ENCODE measurements at regions not wholly inside any gene's neighbourhood (a gene's known extent, or its start where the extent isn't known, plus 50 kb on each side); places are given as distances from the start of the nearest gene placed in this dataset.

DNA sequence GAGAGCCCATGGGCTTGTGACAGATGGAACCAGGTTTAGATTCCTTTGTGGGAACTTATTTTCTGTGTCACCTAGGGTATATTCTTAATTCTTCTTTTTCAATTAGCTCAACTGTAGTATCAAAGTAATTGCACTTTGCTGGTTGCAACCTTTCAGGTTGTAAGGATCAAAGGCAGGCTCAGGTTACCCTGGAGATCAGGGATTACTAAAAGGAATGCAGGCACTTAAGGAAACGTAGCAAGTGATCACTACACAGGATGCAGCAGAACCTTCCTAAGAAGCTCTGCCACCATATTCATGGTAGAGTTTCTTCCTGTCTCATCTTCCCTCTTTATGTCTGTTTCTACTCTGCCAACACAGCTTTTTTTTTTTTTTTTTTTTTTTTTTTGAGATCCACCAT is 133.2 kb upstream of the JAG1 start:
- no peak for DNase-seq

DNA sequence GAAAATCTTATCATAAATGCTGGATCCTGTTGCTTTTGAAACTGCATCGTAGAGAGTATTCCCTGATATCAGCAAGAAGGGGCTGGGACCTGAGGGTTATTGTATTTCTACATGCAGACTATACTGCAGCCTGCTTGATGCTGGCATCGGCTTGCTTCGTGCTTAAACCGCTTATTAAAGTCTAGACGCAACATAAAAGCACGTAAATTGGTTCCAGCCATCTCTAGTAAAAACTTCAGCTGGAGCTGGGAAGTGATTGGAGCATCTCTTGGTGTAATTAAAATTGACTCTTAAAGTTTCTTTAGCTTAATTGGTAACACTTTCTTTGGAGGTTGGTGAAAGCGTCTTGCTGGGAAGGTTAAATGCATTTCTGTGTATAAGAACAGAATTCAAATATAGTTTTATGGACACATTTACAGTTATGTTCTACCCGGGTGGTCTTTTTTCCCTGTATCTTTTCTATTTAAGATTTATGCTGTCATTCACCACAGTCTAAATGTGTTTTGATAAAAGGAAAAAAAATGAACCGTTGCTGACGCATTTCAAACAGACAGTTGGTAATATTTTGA is 139.0 kb upstream of the JAG1 start:
- peak; percentile 51 for DNase-seq

DNA sequence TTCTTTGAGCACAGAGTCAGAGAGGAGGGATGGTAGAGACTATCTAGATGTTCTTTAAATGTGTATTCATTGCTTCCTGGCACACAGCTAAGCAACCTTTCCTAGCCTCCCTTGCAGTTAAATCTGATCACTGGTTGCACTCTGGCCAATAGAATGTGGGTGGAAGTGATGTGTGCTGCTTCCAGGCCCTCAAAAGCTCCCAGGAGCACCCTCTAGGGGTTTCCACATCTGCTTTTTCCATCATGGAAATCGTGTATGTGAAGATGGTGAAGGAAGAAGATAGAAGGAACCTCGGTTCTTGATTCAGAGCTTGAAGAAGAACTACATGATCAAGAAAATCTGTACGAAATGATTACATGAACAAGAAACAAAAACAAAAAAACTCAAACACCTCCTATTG is 149.8 kb upstream of the JAG1 start:
- no peak for DNase-seq

- DNase-seq = no peak
Observed at GRCh38 chr20:10824750-10825500, 151.1 kb upstream of the JAG1 start.

GRCh38 chr20:10826111-10826510 is 152.3 kb upstream of the JAG1 start:
- DNase-seq = no peak

- no peak for DNase-seq
Observed at GRCh38 chr20:10828180-10828579, 154.4 kb upstream of the JAG1 start.

DNA sequence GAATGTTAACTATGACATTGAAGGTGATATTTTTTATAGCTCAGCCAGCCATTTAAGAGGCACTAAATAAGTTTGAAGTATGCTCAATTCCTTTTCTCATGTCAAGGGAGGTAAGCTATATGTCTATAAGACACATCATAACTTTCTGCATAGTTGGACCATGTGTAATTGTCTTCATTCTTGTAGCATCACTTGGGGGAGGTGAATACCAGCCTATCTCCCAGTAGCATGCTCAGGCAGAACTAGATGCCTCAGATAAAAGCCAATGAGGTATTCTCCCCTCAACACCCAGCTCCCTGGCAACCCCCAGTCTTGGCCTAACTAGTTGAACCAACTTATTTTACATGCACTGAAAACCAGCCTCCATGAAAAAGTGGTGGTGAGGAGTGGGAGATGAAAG is 158.3 kb upstream of the JAG1 start:
- no peak for DNase-seq

DNA sequence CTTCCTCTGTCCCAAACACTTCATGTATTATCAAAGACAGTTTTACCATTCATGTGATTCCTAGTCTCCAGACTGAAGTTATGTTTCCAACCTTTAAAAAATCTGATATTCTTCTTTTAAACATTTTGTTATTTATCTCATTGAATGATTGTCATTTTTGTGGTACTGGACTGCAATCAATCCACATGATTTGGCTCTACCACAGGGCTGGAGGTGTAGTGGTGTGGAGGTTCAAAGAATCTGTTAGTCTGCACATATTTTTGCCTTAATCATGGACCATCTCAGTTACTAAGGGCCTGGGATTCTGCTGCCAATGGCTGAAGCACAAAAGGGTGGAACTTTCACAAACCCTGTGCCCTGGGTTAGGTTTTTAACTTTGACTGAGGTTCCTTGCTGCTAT is 164.1 kb upstream of the JAG1 start:
- DNase-seq = no peak

DNA sequence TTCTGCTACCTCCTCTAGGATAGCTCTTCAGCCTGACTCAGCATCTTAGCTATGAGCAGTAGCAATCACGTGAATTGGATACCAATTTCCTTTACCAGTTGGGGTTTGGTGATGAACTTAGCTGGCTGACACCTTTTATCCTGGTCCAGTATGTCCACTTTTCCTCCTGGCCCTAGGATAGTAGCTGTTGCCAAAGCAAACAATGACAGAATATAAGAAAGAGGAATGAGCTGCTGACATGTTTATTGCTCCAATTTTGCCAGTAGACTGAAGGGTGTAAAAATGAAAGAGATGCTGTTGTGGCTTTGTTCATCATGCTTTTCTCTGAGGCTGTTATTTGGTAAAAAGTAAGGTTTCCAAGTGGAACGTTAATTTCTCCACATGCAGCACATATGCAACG is 168.3 kb upstream of the JAG1 start:
- no peak for DNase-seq

DNA sequence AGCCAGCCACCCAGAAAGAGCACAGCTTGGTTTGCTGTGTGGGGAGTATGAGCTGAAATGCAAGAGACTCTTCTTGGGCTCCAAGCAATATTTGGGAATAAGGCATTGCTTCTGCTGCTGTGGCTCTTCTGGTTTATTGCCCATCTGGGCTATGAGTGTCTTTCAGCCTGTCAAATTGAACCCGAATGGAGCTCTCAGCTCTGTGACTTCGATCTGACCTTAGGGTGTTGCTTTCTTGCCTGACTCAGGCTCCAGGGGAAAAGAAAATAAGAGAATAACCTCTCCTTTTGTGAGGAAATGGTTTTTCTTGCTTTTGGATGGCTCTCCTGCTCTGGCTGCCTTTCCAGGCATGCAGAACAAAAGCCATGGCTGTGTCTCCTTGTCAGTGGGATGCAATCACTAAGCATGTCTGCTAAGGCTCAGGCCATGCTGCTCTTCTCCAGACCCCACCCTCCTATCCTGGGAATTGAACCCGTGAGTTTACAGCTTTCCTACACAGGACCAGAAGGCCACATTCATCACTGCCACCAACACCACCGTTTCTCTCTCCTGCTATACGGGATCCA is 169.4 kb upstream of the JAG1 start:
- DNase-seq = no peak

- no peak for DNase-seq
Observed at GRCh38 chr20:10846766-10847165, 173.0 kb upstream of the JAG1 start.

- no peak for DNase-seq
Observed at GRCh38 chr20:10848810-10849370, 175.1 kb upstream of the JAG1 start.

GRCh38 chr20:10853176-10853575 is 179.4 kb upstream of the JAG1 start:
- DNase-seq = no peak

GRCh38 chr20:10853731-10854130 is 179.9 kb upstream of the JAG1 start:
- no peak for DNase-seq

GRCh38 chr20:10854976-10855375 is 181.2 kb upstream of the JAG1 start:
- no peak for DNase-seq

DNA sequence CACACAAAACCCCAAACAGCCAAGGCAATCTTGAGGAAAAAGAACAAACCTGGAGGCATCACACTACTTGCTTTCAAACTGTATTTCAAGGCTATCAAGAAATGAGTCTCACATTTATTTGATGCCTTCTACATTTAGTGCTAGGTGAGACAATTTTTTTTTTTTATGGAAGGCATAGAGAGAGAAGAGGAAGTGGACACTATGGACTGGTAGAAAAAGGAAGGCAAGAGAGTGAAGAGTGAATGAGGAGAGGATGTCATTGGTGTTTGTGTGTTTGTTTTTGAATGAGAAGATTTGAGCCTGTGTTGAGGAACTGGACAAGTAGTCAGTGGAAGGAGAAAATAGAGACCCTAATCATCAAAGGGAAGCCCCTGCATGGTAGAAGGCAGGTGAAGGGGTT is 182.0 kb upstream of the JAG1 start:
- no peak for DNase-seq

DNA sequence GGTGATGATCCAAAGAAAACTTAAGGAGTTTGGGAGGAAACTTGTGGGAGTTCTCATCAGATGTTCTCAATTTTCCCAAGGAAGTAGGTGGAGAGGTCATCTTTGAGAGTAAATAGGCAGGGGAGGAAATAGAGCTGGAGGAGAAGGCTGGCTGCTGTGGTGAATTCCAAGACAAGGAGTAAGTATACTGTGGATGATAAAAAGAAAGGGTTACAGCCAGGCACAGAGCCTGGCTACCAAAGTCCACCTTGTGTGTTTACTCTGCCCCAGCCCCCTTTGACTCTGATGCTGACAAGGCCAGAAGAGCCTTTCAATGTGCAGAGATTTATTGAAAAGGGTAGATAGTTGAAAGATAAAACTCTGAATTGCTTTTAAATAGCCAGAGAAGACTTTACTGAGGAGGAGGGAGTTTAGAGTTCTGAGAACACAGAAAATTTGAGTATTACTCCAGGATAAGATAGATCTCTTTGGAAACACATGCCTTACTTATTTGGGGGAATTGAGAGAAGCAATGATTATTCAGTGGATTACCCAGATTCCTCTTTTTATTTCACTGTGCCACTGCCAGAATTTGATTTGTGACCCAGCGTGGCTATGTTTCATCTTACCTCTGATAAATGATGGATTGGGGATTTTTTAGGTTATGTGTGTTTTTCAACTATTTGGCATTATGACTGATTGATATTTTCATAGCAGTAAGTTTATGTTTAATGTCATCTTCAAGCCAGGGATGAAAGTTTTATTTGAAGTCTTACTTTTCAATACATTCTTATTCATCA is 182.6 kb upstream of the JAG1 start:
- DNase-seq = no peak

GRCh38 chr20:10857352-10858070 is 183.7 kb upstream of the JAG1 start:
- no peak for DNase-seq

DNA sequence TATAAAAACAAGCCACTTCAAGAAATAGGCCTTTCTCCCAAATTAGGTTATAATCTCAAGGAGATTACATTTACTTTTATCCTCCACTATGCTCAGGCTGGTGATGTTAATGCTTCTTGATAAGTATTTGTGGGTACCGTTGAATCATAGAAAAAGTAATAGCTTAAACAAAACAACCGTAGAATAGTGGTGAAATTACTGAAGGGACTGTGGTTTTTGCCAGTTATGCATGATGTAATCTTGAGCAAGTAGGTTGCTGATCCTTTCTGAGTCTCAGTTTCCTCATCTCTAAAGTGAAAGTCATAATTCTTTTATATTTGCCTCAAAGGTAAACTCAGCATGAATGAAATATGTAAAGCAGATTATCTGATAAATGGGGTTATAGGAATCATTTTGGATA is 187.3 kb upstream of the JAG1 start:
- no peak for DNase-seq

GRCh38 chr20:10861619-10862018 is 187.8 kb upstream of the JAG1 start:
- DNase-seq = peak; percentile 30

DNA sequence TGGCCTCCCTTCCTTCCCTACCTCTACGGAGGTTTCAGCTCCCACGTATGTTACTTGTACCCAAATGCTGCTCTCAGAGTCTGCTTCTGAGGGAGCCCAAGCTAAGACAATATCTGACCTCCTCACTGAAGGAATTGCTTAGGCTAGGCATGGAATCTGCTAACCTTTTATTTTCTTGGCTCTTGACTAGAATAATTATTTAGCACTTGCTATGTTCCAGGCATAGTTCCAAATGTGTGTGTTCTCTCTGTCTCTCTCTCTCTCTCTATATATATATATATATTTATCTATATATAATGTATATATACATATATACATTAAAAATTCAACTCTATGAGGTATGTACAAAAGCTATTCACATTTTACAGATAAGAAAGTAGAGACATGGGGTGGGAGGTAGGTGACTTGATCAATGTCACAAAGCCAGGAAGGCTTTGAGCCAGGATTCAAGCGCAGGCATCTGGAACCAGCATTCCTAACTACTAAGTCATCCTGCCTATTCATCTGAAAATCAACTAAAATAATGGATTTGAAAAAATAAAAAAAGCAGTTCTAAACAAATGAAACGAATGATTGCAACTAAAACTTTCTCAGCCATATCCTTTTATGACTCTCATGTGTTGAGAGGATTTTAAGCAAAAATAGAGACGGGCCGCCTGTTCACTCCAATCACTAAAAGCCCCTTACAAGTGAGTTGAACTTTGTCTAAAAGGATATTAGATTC is 189.7 kb upstream of the JAG1 start:
- peak; percentile 19 for DNase-seq

GRCh38 chr20:10864076-10864672 is 190.4 kb upstream of the JAG1 start:
- peak; percentile 4 for DNase-seq

All from eye (tissue), 1 donor.